Calu3 (cell line): ENCODE measurements at regions not wholly inside any gene's neighbourhood (a gene's known extent, or its start where the extent isn't known, plus 50 kb on each side); places are given as distances from the start of the nearest gene placed in this dataset.

Experiments
- BruUV-seq: library from RNA; stranded (reverse); fragments of 400-500 nt; replicated peaks from 2 replicates; lab custom pipeline; 2021; lab: Mats Ljungman, UMichigan
- CTCF ChIA-PET: fragments of 300-600 bp; sonication (Branson Sonifier 250); formaldehyde crosslinking; loops from one replicate; lab custom pipeline; 2022; ENCODE audit warnings: antibody characterized with exemption; lab: Charles Lee
- DNase-seq: peaks from one replicate; pipeline ENCODE4 v3.0.0; 2022
- H3K27ac Mint-ChIP-seq: one replicate; pipeline ENCODE4 v1.8.0; 2022; ENCODE audit warnings: mixed read lengths; ENCODE audit not compliant: unreplicated experiment
- H3K27me3 Mint-ChIP-seq: one replicate; pipeline ENCODE4 v1.8.0; 2022; ENCODE audit warnings: mixed read lengths; ENCODE audit not compliant: unreplicated experiment
- H3K36me3 Mint-ChIP-seq: one replicate; pipeline ENCODE4 v1.8.0; 2022; ENCODE audit warnings: mild to moderate bottlenecking, moderate library complexity, mixed read lengths; ENCODE audit not compliant: insufficient read depth, unreplicated experiment
- H3K4me1 Mint-ChIP-seq: one replicate; pipeline ENCODE4 v1.8.0; 2022; ENCODE audit warnings: mild to moderate bottlenecking, low read depth, mixed read lengths; ENCODE audit not compliant: unreplicated experiment
- H3K4me3 Mint-ChIP-seq: one replicate; pipeline ENCODE4 v1.8.0; 2022; ENCODE audit warnings: mild to moderate bottlenecking, low read depth, moderate library complexity, mixed read lengths; ENCODE audit not compliant: unreplicated experiment
- H3K9me3 Mint-ChIP-seq: one replicate; pipeline ENCODE4 v1.8.0; 2022; ENCODE audit warnings: low read depth, mixed read lengths; ENCODE audit not compliant: unreplicated experiment
- intact Hi-C: fragments of 100-400 bp; cut with micrococcal nuclease; formaldehyde crosslinking; loops from one replicate; pipeline ENCODE4 v1.10.0; 2022; ENCODE audit not compliant: unreplicated experiment
- TF ChIP-seq, protein P1 (sequence below): fragments of 200-600 bp; IDR thresholded peaks from one replicate; pipeline ENCODE4 v1.8.0; 2022; ENCODE audit warnings: antibody characterized with exemption; ENCODE audit not compliant: unreplicated experiment

DNA sequence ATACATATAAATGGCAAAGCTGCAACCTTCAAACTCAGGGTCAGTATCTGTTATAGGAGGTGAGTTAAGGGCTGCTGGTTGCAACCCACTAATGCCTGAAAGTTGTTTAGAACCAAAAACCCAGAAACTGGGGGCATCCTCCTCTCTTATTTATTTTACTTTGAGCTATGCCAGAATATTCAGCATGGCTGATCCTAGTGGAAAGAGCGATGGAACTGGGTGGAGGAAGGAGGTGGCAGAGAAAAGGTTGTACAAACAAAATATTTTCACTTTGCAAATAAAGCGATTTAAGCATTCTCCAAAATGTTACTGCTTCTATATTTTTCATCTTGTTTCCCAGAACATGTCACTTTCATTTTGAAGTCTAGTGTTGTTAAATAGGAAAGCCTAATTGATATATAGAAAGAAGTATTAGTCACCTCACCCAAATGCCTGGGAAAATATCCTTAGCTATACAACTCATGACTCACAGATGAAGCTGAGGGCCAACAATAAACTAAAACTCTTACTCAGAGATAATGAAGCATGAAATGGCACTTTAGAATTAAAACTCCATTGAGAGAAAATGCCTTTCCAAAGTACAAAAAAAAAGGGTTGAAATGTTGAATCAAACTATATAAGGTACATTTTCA is 251.4 kb upstream of the UBE2E3 start:
- DNase-seq = no peak
- intact Hi-C loops = no loop called here
- H3K4me1 Mint-ChIP-seq = peaks cover 37% of the 10 kb centered on the region
- CTCF ChIA-PET = interaction anchor here (0.6 kb wide), 2 partner anchors 11 to 32 kb away, joined by 3 to 4 read pairs; no protein-coding TSS in a partner anchor
- H3K36me3 Mint-ChIP-seq = no peaks in the 10 kb centered on the region
- H3K4me3 Mint-ChIP-seq = no peak overlapping the region
- H3K27me3 Mint-ChIP-seq = no peaks in the 10 kb centered on the region
- no TSS peak for BruUV-seq
- TF ChIP-seq, protein P1, sequence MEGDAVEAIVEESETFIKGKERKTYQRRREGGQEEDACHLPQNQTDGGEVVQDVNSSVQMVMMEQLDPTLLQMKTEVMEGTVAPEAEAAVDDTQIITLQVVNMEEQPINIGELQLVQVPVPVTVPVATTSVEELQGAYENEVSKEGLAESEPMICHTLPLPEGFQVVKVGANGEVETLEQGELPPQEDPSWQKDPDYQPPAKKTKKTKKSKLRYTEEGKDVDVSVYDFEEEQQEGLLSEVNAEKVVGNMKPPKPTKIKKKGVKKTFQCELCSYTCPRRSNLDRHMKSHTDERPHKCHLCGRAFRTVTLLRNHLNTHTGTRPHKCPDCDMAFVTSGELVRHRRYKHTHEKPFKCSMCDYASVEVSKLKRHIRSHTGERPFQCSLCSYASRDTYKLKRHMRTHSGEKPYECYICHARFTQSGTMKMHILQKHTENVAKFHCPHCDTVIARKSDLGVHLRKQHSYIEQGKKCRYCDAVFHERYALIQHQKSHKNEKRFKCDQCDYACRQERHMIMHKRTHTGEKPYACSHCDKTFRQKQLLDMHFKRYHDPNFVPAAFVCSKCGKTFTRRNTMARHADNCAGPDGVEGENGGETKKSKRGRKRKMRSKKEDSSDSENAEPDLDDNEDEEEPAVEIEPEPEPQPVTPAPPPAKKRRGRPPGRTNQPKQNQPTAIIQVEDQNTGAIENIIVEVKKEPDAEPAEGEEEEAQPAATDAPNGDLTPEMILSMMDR = no peak
- no peaks in the 10 kb centered on the region for H3K9me3 Mint-ChIP-seq
- H3K27ac Mint-ChIP-seq = no peak overlapping the region

DNA sequence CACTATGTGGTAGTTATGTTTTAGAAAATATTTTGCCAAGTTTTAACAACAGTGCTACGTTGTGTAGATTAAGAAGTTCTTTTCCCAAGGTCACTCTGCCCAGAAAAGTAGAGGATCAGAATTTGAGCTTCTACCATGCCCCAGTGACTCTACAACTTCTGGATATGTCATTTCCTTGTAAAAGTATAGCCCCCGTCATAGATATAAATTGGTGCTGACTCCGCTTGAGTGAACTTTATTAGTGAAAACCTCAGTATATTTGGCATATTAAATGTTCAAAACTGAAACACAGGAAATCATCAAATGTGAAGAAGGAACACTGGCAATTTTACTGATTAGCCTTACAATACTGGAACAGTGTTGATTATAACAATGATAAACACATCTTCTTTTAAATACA is 256.7 kb upstream of the UBE2E3 start:
- Mint-ChIP-seq H3K4me3 (no peak overlapping the region), H3K36me3 (no peaks in the 10 kb centered on the region), H3K9me3 (no peaks in the 10 kb centered on the region), H3K27ac (no peak overlapping the region), H3K4me1 (peaks cover 6% of the 10 kb centered on the region), H3K27me3 (no peaks in the 10 kb centered on the region)
- no peak for DNase-seq
- intact Hi-C loops = no loop called here
- TF ChIP-seq, protein P1 = no peak
- CTCF ChIA-PET = no interaction called here
- no TSS peak for BruUV-seq

DNA sequence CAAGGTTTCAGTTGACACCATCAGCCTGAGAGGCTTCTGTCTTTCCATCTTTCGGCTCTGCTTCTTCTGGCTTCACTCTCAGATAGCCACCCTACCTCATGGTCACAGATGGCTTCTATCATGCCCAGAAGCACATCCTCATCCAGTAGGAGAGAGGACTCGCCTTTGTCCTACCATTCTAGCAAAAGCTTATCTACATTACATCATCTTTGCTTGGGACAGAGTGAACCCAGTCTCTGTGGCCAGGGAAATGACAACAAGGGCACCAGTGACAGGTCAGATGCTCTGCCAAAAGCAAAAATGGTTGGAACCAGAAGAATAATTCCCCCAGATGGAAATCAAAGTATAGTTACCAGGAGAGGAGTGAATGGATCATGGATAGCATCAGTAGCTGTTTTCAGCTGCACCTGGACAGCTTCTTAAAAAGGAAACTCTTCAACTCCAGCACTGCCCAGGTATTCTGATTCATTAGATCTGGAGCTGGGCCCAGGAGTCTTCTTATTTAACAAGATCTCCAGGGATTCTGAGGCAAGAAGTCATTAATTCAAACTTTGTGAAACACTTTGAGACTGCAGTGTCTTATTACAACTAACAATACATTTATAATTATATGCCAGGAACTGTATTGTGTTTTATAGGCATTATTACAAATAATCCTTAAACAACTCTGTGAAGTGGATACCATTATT is 257.7 kb upstream of the UBE2E3 start:
- CTCF ChIA-PET = interaction anchor here (1.4 kb wide), 1 partner anchor 11 kb away, joined by 5 read pairs; no protein-coding TSS in a partner anchor
- H3K27ac Mint-ChIP-seq = no peak overlapping the region
- H3K4me3 Mint-ChIP-seq = no peak overlapping the region
- no TSS peak for BruUV-seq
- intact Hi-C loops = no loop called here
- TF ChIP-seq, protein P1 = no peak
- no peaks in the 10 kb centered on the region for H3K27me3 Mint-ChIP-seq
- no peaks in the 10 kb centered on the region for H3K36me3 Mint-ChIP-seq
- DNase-seq = no peak
- H3K4me1 Mint-ChIP-seq = peaks cover under 1% of the 10 kb centered on the region
- no peaks in the 10 kb centered on the region for H3K9me3 Mint-ChIP-seq

DNA sequence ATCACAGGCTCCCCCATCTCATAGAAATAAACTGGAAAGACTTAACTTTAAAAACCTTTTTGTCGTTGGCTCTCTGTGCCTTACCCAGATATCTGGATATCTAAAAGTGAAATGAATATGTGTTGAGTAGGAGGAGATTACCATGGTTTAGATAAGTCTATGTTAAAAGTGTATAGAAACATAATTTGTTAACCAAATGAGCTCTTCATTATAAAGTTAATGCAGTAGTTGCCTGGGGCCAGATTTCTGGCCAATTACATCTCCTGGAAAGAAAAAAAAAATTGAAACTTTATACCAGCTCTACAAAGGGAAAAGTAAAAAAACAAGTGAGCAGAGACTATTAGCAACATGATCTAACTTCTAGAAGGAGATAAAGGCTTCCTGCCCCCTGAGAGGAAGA is 259.6 kb upstream of the UBE2E3 start:
- TF ChIP-seq, protein P1 = no peak
- Mint-ChIP-seq H3K9me3 (no peaks in the 10 kb centered on the region), H3K36me3 (no peaks in the 10 kb centered on the region), H3K4me3 (no peak overlapping the region), H3K4me1 (peaks cover 19% of the 10 kb centered on the region), H3K27me3 (no peaks in the 10 kb centered on the region), H3K27ac (no peak overlapping the region)
- no TSS peak for BruUV-seq
- intact Hi-C loops = no loop called here
- CTCF ChIA-PET = no interaction called here
- DNase-seq = no peak
